OCI-LY1 (cell line): ENCODE measurements at regions not wholly inside any gene's neighbourhood (a gene's known extent, or its start where the extent isn't known, plus 50 kb on each side); places are given as distances from the start of the nearest gene placed in this dataset.
"Not testable (repeated sequence)": the region's sequence is repeated elsewhere in the genome, so short reads cannot be mapped to it uniquely, and the experiment has no call there.

Experiments used
- H2AFZ ChIP-seq: fragments of 200-600 bp; sonication (generic), shearing (Covaris generic); 2 replicates; pipeline ENCODE4 v1.6.0; 2014; ENCODE audit warnings: antibody characterized with exemption, mild to moderate bottlenecking, low read length
- H3F3A ChIP-seq: fragments of 200-600 bp; sonication (generic), shearing (Covaris generic); 2 replicates; pipeline ENCODE4 v1.6.0; 2014; ENCODE audit warnings: mild to moderate bottlenecking, antibody characterized with exemption, low read length, moderate library complexity; ENCODE audit not compliant: insufficient read depth
- H3K27ac ChIP-seq: fragments of 200-600 bp; sonication (generic); 2 replicates; pipeline ENCODE4 v1.5.1; 2014; ENCODE audit warnings: low read length, mixed run types, mild to moderate bottlenecking, low read depth; ENCODE audit not compliant: poor library complexity, severe bottlenecking
- H3K27me3 ChIP-seq: fragments of 200-600 bp; sonication (generic); 2 replicates; pipeline ENCODE4 v1.6.0; 2014; ENCODE audit warnings: antibody characterized with exemption, mild to moderate bottlenecking, low read length, moderate library complexity; ENCODE audit not compliant: insufficient read depth
- H3K36me3 ChIP-seq: fragments of 200-600 bp; sonication (generic); 2 replicates; pipeline ENCODE4 v1.6.1; 2014; ENCODE audit warnings: mild to moderate bottlenecking, antibody characterized with exemption, low read length, moderate library complexity, mixed read lengths; ENCODE audit not compliant: insufficient read depth
- H3K4me1 ChIP-seq: fragments of 200-600 bp; sonication (generic); 2 replicates; pipeline ENCODE4 v1.5.1; 2014; ENCODE audit warnings: mild to moderate bottlenecking, low read length, moderate library complexity; ENCODE audit not compliant: insufficient read depth, severe bottlenecking
- H3K4me2 ChIP-seq: fragments of 200-600 bp; sonication (generic), shearing (Covaris generic); 2 replicates; pipeline ENCODE4 v1.6.1; 2014; ENCODE audit warnings: low read length
- H3K4me3 ChIP-seq: fragments of 200-600 bp; sonication (generic); 2 replicates; pipeline ENCODE4 v1.5.1; 2014; ENCODE audit warnings: low read length, low read depth, mild to moderate bottlenecking, mixed read lengths; ENCODE audit not compliant: poor library complexity, severe bottlenecking
- H3K79me2 ChIP-seq: fragments of 200-600 bp; shearing (Covaris generic); 2 replicates; pipeline ENCODE4 v1.6.1; 2016; ENCODE audit warnings: mixed run types, low read length, mixed read lengths; ENCODE audit not compliant: insufficient read depth
- H3K9ac ChIP-seq: fragments of 200-600 bp; sonication (generic), shearing (Covaris generic); 2 replicates; pipeline ENCODE4 v1.6.1; 2014; ENCODE audit warnings: mild to moderate bottlenecking, low read length, mixed read lengths
- H3K9me2 ChIP-seq: fragments of 200-600 bp; sonication (generic), shearing (Covaris generic); 2 replicates; pipeline ENCODE4 v1.6.1; 2014; ENCODE audit warnings: low read depth, mild to moderate bottlenecking, low read length, mixed read lengths
- H3K9me3 ChIP-seq: fragments of 200-600 bp; shearing (Covaris generic); 2 replicates; pipeline ENCODE4 v1.6.1; 2014; ENCODE audit warnings: low read length, mixed read lengths
- H4K20me1 ChIP-seq: fragments of 200-600 bp; sonication (generic), shearing (Covaris generic); 2 replicates; pipeline ENCODE4 v1.6.0; 2016; ENCODE audit warnings: mild to moderate bottlenecking, low read length; ENCODE audit not compliant: insufficient read depth
- CTCF ChIP-seq: fragments of 200-600 bp; sonication (generic), shearing (Covaris generic); IDR thresholded peaks from 2 replicates; pipeline ENCODE4 v1.5.1; 2017; ENCODE audit warnings: mild to moderate bottlenecking, antibody characterized with exemption, low read length, moderate library complexity, mixed read lengths
- EZH2 ChIP-seq: fragments of 200-600 bp; sonication (generic), shearing (Covaris generic); IDR thresholded peaks from 2 replicates; pipeline ENCODE4 v1.8.0; 2017; ENCODE audit warnings: borderline replicate concordance, mixed run types, mild to moderate bottlenecking, antibody characterized with exemption, low read length, moderate library complexity, mixed read lengths

- H3K9me2 ChIP-seq = no peaks in the 10 kb centered on the region
- no peaks in the 10 kb centered on the region for H3F3A ChIP-seq
- H3K4me1 ChIP-seq = no peaks in the 10 kb centered on the region
- H2AFZ ChIP-seq = no peak overlapping the region
- H4K20me1 ChIP-seq = no peaks in the 10 kb centered on the region
- H3K27me3 ChIP-seq = no peaks in the 10 kb centered on the region
- H3K36me3 ChIP-seq = no peaks in the 10 kb centered on the region
- no peaks in the 10 kb centered on the region for H3K79me2 ChIP-seq
- H3K4me2 ChIP-seq = no peak overlapping the region
- no peak for TF ChIP-seq EZH2
- TF ChIP-seq CTCF = no peak
- H3K27ac ChIP-seq = no peak overlapping the region
- H3K9ac ChIP-seq = no peak overlapping the region
- no peaks in the 10 kb centered on the region for H3K9me3 ChIP-seq
- H3K4me3 ChIP-seq = no peak overlapping the region
Measured at GRCh38 chr5:26492906-26493459, 545.4 kb downstream of the CDH9 start.

GRCh38 chr5:26487553-26487952 is 550.8 kb downstream of the CDH9 start:
- Histone ChIP-seq H3K9ac (no peak overlapping the region), H3K4me3 (no peak overlapping the region), H3K27me3 (no peaks in the 10 kb centered on the region), H3K4me1 (peaks cover 2% of the 10 kb centered on the region), H3K9me3 (no peaks in the 10 kb centered on the region), H3K4me2 (no peak overlapping the region), H2AFZ (no peak overlapping the region), H3K27ac (no peak overlapping the region), H3F3A (no peaks in the 10 kb centered on the region), H3K36me3 (no peaks in the 10 kb centered on the region), H3K79me2 (no peaks in the 10 kb centered on the region), H3K9me2 (no peaks in the 10 kb centered on the region), H4K20me1 (no peaks in the 10 kb centered on the region)
- no peak for TF ChIP-seq EZH2
- TF ChIP-seq CTCF = peak; percentile 8; the same call in 1 of the 2 replicates

- Histone ChIP-seq H3K4me2 (no peak overlapping the region), H4K20me1 (no peaks in the 10 kb centered on the region), H3K4me1 (peaks cover 5% of the 10 kb centered on the region), H3K9me2 (no peaks in the 10 kb centered on the region), H3K79me2 (no peaks in the 10 kb centered on the region), H3K4me3 (no peak overlapping the region), H3K27me3 (no peaks in the 10 kb centered on the region), H3K9ac (no peak overlapping the region), H3K36me3 (no peaks in the 10 kb centered on the region), H3K9me3 (no peaks in the 10 kb centered on the region), H3K27ac (no peak overlapping the region), H2AFZ (no peak overlapping the region), H3F3A (no peaks in the 10 kb centered on the region)
- no peak for TF ChIP-seq EZH2
- no peak for TF ChIP-seq CTCF
Measured at GRCh38 chr5:26486631-26487030, 551.8 kb downstream of the CDH9 start.

GRCh38 chr5:26485146-26485860 is 553.1 kb downstream of the CDH9 start:
- not testable (repeated sequence) for H3K27ac ChIP-seq, H3K36me3 ChIP-seq, H2AFZ ChIP-seq, H3K9ac ChIP-seq, H3K27me3 ChIP-seq, H3F3A ChIP-seq, H3K9me3 ChIP-seq, H3K4me3 ChIP-seq, H3K4me1 ChIP-seq, H3K79me2 ChIP-seq, H3K4me2 ChIP-seq, H3K9me2 ChIP-seq, H4K20me1 ChIP-seq
